A673 (cell line): ENCODE measurements at regions not wholly inside any gene's neighbourhood (a gene's known extent, or its start where the extent isn't known, plus 50 kb on each side); places are given as distances from the start of the nearest gene placed in this dataset.

ENCODE experiments used
- EZH2 ChIP-seq: fragments of 200-600 bp; sonication (generic); IDR thresholded peaks from 2 replicates; pipeline ENCODE4 v1.6.1; 2017; ENCODE audit warnings: borderline replicate concordance, low read depth, mild to moderate bottlenecking, mixed read lengths, antibody characterized with exemption, low read length; ENCODE audit not compliant: poor library complexity, severe bottlenecking
- TF ChIP-seq, protein P1 (sequence below): fragments of 300-800, 200-600 bp; sonication (generic); conservative IDR thresholded peaks from 2 replicates; pipeline ENCODE4 v1.5.1; 2017; ENCODE audit warnings: low read depth, mild to moderate bottlenecking, antibody characterized with exemption, low read length, moderate library complexity, mixed read lengths

DNA sequence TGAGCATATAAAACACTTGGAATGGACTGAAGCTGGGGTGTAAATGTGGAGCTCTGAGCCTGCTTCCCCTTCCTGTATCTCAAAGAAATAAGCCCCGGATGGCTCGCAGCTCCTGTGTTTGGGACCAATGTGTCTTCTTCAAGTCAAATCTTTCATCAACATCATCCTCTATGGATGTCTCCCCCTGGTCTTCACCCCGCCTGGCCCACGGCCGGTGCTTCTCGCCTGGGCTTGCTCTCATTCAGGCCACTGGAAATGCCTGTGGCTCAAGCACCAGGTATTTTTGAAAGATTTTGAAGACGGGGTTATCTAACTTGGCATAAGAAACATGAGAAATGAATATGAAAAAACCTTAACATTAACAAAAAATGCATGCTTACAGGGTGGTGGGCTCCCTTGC is 769.8 kb downstream of the BRD1 start:
- TF ChIP-seq, protein P1, sequence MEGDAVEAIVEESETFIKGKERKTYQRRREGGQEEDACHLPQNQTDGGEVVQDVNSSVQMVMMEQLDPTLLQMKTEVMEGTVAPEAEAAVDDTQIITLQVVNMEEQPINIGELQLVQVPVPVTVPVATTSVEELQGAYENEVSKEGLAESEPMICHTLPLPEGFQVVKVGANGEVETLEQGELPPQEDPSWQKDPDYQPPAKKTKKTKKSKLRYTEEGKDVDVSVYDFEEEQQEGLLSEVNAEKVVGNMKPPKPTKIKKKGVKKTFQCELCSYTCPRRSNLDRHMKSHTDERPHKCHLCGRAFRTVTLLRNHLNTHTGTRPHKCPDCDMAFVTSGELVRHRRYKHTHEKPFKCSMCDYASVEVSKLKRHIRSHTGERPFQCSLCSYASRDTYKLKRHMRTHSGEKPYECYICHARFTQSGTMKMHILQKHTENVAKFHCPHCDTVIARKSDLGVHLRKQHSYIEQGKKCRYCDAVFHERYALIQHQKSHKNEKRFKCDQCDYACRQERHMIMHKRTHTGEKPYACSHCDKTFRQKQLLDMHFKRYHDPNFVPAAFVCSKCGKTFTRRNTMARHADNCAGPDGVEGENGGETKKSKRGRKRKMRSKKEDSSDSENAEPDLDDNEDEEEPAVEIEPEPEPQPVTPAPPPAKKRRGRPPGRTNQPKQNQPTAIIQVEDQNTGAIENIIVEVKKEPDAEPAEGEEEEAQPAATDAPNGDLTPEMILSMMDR: no peak
- TF ChIP-seq EZH2: no peak
